HG03060 (cell line): ENCODE measurements at regions not wholly inside any gene's neighbourhood (a gene's known extent, or its start where the extent isn't known, plus 50 kb on each side); places are given as distances from the start of the nearest gene placed in this dataset.

Experiments
- ATAC-seq: cut with Tn5 transposase; IDR thresholded peaks from one replicate; pipeline ENCODE4 v1.9.1; 2021; ENCODE audit warnings: low read depth, moderate number of reproducible peaks; ENCODE audit not compliant: unreplicated experiment

DNA sequence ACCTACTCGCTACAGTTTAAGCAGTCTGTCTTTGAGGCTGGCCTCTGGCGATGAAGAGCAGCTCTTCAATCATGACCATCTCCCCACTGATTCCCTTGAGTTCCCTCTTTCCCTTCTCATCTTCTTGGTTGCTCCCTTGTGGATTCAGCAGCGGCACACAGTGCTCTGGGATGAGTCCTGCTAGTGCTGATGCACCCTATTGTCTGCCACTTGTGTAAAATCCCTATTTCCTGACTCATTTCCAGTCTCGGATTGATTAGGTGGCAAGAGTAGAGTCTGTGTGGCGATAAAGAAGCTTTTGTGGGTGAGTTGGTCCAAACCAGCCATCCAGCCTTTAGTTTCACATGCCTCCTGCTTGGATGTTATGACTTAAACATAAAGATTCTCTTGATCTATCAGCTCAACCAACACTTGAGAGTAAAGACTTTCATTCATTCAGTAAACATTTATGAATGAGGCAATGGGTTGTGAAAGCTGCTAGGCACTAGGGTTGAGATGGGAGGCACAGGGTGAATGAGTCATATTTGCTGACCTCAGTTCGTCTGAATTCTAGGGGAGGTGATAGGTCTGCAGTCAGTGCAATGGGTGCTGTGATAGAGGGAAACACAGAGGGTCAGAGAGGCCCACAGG is 219.4 kb upstream of the RAG2 start:
- ATAC-seq: no peak

DNA sequence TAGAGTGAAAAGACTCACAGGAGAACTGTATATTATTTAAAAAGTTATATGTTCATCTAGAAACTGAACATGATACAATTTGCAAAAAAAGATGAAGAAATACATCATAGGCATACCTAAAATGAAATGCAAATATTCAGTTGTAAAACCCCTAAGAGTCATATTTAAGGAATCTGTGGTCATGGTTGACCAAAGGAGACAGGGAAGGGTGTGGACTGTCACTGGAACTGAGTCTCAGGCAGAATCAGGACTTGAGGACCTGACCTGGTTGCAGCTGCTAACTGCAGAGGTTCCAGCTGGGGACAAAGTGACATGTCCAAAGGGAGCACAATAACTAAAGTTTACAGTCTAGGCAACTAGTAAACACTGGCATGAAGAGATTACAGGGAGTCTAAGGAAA is 211.3 kb upstream of the RAG2 start:
- no peak for ATAC-seq

DNA sequence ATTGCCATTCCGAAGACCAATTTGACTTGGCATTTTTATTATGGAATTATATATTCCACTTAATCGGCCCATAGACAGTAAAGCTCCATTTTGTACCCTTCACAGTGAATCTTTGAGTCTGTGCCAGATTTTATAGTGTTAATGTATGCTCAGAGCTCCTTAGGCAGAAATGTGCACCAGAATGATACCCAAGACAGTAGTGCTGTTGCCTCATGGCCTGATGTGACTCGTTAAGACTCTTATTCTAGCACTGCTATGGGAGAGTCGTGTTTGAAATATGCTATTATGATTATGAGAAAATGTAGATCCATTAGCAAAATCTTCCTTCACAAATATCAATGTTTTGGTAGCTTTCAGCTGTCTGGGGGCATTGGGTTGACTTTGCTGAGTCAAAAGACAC is 209.8 kb upstream of the RAG2 start:
- no peak for ATAC-seq

- no peak for ATAC-seq
Observed at GRCh38 chr11:36803084-36803483, 205.0 kb upstream of the RAG2 start.

DNA sequence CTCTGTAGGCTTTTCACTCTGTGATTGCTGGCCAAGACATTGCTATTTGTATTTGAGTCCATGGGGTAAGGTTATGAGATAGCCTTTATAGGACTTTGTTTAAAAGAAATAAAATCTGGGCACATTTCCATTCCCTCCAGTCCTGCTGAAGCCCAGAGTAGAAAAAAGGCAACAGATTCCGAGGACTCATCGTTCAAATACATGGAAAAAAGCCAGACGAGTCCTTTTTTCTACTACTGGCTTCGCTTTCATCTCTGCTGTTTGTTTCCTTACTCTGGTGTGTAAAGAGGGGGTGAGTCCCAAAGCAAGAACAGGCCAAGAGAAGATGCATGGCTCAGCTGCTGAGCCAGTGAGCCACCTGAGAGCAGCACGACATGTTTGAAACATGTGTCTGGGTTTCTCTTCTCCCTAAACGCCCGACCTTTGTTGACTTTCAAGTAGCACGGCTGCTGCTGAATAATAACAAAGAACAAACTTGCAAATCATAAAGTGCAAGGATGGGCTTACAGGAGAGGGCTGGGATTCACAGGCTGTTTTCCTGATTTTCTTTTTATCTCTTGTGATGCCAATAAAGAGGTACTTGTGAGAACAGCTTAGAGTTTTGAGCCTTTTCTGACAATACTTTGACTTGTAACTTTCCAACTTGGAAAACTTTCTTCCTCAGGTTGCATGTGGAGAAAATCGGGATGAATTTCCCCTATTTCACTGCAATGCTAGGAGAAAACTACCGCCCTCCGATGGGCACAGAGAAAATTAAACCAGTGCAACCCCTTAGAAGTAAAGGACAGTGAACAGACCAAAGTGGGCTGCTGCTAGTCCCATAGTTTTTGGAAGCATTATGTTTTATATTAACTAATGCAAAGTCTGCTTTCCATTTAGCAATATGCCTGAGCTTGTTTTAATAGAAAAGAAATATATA is 195.2 kb upstream of the RAG2 start:
- no peak for ATAC-seq

- ATAC-seq: peak; percentile 73
Observed at GRCh38 chr11:36791957-36792356, 193.9 kb upstream of the RAG2 start.

GRCh38 chr11:36790526-36790925 is 192.5 kb upstream of the RAG2 start:
- ATAC-seq: no peak

DNA sequence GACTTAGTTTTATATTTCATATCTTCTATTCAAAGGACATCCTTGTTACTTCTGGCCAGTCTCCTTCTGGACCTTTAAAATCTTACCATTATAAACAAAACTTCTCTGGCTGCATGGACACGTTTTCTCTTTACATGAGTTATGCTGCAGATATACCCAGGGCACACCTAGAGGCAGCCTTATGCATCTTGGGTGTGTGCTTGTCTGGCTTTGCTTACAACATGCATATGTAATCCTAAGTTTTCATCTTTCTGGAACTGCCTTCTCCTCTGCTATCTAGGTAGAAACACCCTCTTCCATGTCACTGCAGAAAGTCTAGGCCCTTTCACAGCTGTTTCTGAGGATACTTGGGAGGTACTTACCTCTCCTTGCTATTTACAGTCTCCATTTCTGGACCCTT is 185.8 kb upstream of the RAG2 start:
- no peak for ATAC-seq

DNA sequence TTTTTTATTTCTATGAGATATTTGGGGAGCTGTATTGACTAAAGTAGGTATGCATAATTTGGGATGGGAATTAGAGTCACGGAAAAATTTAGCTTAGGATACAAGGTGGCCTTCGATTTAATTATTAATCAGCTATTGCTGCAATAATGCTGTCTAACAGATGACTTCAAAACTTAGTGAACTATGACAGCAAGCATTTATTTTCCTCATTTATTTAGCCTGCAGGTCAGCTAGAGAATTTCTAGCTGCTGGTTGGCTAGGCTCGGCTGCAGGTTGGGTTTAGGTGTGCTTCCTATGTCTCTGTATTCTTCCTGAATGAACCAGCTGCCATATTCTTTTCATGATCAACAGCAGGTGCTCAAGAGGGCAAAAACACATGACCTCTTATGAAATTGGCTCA is 181.8 kb upstream of the RAG2 start:
- no peak for ATAC-seq

GRCh38 chr11:36777311-36777710 is 179.3 kb upstream of the RAG2 start:
- ATAC-seq: no peak

DNA sequence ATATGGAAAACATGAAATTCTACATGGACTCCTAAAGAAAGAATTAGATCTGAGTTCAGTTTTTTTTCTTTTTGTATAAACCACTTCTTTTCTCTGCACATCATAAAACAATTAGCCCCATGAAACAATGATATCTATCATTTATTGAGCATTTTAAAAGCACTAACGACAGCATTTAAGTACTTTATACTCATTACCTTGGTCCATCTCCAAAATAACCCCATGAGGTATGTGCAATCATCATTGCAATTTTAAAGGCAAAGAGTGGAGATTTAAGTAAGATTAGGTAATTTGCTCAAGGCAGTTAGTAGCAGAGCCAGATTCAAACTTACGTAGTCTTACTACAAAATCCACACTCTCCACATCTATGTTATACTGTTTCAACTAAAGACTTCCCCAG is 177.7 kb upstream of the RAG2 start:
- ATAC-seq: no peak

GRCh38 chr11:36775130-36775529 is 177.1 kb upstream of the RAG2 start:
- no peak for ATAC-seq

GRCh38 chr11:36774603-36775002 is 176.6 kb upstream of the RAG2 start:
- no peak for ATAC-seq

DNA sequence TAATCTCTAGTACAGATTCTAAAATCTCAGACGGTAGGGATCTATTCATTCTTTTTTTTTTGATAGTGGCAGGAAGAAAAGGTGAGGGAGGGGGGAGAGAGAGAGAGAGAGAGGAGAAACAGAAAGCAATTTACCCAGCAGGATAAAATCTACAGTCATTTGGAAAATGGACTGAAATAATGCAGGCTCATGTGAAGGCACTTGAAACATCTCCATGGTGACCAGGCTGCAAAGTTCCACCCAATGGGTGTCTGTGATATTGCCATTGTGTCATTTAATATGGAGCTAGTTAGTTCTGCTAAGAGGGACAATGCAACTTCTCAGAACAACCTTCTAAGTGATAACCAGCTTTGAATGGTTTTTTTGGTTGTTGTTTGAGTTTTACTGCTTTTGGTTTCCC is 165.2 kb upstream of the RAG2 start:
- peak; percentile 57 for ATAC-seq

DNA sequence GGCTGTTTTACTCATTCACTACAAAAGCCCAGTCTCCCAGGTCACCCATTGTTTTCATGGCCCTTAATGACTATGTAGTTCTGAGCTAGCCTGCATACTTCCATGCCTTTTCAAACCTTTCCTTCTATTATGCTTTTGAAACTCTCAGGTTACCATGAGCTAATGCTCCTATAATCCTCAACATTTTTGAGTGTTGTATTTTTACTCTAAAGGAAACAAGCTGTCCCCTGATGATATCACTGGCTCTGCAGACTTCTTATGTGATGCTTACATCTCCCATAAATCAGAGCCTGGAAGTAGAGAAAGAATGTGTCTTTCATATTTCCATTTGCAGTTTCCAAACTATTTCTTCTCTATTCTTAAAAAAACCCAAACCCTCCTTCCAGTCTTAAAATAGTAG is 159.0 kb upstream of the RAG2 start:
- no peak for ATAC-seq

DNA sequence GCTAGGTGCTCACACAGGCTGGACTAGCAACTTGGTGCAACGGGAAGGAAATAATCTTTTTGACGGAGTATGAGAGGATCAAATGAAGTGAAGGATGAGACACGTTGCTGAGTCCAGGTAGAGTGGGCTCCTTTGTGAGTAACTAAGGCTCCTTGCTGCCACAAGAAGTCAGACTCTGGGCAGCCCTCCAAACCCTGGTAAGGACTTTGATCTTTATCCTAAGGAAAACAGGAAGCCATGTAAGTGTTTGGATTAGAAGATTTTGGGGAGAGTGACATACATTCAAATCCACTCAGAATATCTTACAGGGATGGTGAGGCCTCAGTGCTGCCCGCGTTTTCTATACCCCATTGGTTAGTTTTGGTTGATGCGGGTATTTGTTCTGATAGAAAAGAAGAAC is 155.9 kb upstream of the RAG2 start:
- ATAC-seq: no peak

GRCh38 chr11:36751996-36752395 is 154.0 kb upstream of the RAG2 start:
- ATAC-seq: no peak

DNA sequence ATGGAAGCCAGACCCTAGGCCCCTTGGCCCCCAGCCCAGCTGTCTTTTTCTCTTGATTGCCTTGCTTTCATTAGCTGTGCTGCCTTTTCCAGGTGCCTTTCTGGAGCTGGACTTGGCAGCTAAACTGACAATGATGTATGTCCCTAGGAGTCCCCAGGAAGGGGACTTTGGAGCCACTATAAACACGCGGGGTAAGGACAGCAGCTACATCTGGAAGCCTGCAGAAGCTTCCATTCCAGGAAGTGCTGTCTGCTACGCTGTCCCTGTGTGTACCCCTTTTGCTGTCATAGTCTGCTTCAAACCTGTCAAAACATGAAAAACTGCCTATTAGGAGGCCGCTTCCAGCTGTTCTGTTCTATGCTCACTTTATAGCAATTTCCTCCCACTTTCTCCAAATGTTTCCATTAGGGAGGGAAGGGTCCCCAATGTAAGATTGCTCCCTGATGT is 153.3 kb upstream of the RAG2 start:
- no peak for ATAC-seq

DNA sequence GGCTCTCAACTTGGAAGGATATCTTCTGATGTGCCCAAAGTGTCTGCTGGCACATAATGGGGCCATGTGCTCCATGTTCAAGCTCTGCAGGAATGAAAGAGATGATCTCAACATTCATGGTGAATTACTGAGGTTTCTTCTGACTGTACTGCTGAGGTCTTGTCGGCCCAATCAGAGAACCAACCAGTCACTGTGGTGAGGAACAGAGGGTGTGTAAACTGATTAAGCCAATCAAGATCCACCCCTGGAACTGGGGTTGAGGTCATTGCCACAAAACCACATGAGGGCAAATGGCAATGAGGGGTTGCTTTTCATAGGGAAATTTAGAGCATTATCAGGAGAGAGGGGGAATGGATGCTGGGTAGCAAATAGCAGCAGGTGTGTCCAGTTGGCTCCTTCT is 152.3 kb upstream of the RAG2 start:
- no peak for ATAC-seq

- ATAC-seq: no peak
Observed at GRCh38 chr11:36748836-36749235, 150.8 kb upstream of the RAG2 start.

DNA sequence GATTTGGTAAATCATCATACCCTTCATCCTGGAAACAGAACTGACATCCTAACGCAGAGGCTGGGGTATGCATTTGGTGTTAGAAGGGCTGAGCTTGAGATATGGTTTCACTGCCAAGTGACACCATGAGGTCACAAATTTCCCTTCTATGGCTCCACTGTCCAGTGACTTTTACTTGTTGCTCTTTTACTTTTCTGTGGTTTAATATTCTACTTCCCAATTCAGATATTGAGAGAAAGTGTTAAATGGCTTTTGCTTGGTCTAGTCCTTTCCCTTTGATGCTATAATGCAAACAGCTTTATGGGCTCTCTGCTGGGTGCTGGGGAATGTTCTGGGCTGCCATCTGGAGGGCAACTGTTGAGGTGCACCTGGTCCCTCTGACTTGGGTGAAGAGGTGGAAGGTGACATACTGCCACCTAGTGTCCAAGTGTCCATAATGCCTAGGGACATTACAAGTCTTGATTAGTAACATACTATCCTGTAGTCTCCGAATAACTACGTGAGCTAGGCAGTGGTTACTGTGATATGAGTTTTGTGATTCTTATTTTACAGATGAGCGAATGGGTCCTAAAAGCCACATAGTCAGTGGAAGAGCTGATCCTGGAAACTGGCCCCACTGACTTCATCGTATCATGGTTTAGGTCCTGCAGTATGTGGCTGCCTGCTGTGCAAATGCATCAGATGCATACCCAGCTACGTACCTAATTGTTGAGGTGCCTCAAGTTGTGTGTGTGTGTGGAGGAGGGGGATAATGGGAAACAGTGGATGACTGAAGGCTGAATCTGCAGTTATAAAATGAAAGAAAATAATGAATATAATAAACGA is 149.1 kb upstream of the RAG2 start:
- peak; percentile 83 for ATAC-seq
